HEK293 (cell line): ENCODE measurements at regions not wholly inside any gene's neighbourhood (a gene's known extent, or its start where the extent isn't known, plus 50 kb on each side); places are given as distances from the start of the nearest gene placed in this dataset.

Experiments used
- CTCF ChIP-seq: fragments of 450-650 bp; formaldehyde crosslinking; IDR thresholded peaks from 2 replicates; pipeline ENCODE4 v1.5.1; 2016; ENCODE audit warnings: missing biosample characterization, missing genetic modification characterization
- ZNF707 ChIP-seq: fragments of 450-650 bp; formaldehyde crosslinking; IDR thresholded peaks from 2 replicates; pipeline ENCODE4 v1.5.1; 2016; ENCODE audit warnings: missing biosample characterization, missing genetic modification characterization

GRCh38 chr5:62707563-62707962 lies 128.9 kb downstream of the LRRC70 start:
- TF ChIP-seq ZNF707 (tag by site-specific recombination) (no peak), CTCF (tag by site-specific recombination) (no peak)
